Hepatocyte (in vitro differentiated cells): ENCODE measurements at regions not wholly inside any gene's neighbourhood (a gene's known extent, or its start where the extent isn't known, plus 50 kb on each side); places are given as distances from the start of the nearest gene placed in this dataset.

ENCODE experiments used
- DNase-seq: peaks from one replicate; pipeline ENCODE4 v3.0.0-alpha.2; 2016; ENCODE audit warnings: low spot score
- H2AFZ ChIP-seq: fragments of 200-600 bp; sonication (generic); 2 replicates; pipeline ENCODE4 v1.6.0; 2016; ENCODE audit warnings: antibody characterized with exemption, mild to moderate bottlenecking
- H3K27ac ChIP-seq: fragments of 200-600 bp; sonication (generic); 2 replicates; pipeline ENCODE4 v1.5.1; 2016; ENCODE audit warnings: mild to moderate bottlenecking
- H3K27me3 ChIP-seq: fragments of 200-600 bp; sonication (generic); 2 replicates; pipeline ENCODE4 v1.6.1; 2016
- H3K36me3 ChIP-seq: fragments of 200-600 bp; sonication (generic); replicated peaks from 2 replicates; pipeline ENCODE4 v1.5.1; 2016; ENCODE audit warnings: low read depth; ENCODE audit not compliant: insufficient read depth
- H3K4me1 ChIP-seq: fragments of 200-600 bp; sonication (generic); 2 replicates; pipeline ENCODE4 v1.5.1; 2016; ENCODE audit warnings: mild to moderate bottlenecking, moderate library complexity; ENCODE audit not compliant: insufficient read depth
- H3K4me2 ChIP-seq: fragments of 200-600 bp; sonication (generic); 2 replicates; pipeline ENCODE4 v1.6.0; 2016
- H3K4me3 ChIP-seq: fragments of 200-600 bp; sonication (generic); 2 replicates; pipeline ENCODE4 v1.5.1; 2016; ENCODE audit warnings: mild to moderate bottlenecking
- H3K79me2 ChIP-seq: fragments of 200-600 bp; sonication (generic); 2 replicates; pipeline ENCODE4 v1.6.0; 2017; ENCODE audit warnings: mild to moderate bottlenecking
- H3K9me2 ChIP-seq: fragments of 200-600 bp; sonication (generic); replicated peaks from 2 replicates; pipeline ENCODE4 v1.6.0; 2017; ENCODE audit warnings: mild to moderate bottlenecking; ENCODE audit not compliant: insufficient read depth
- H3K9me3 ChIP-seq: fragments of 200-600 bp; sonication (generic); 2 replicates; pipeline ENCODE4 v1.5.1; 2016; ENCODE audit warnings: low read depth, mild to moderate bottlenecking
- H4K20me1 ChIP-seq: fragments of 200-600 bp; sonication (generic); 2 replicates; pipeline ENCODE4 v1.6.0; 2016; ENCODE audit warnings: mild to moderate bottlenecking; ENCODE audit not compliant: insufficient read depth, poor library complexity, severe bottlenecking
- CTCF ChIP-seq: fragments of 200-600 bp; sonication (generic); IDR thresholded peaks from 2 replicates; pipeline ENCODE4 v1.5.1; 2016; ENCODE audit warnings: antibody characterized with exemption, mild to moderate bottlenecking; ENCODE audit not compliant: poor library complexity
- EZH2 ChIP-seq: fragments of 200-600 bp; sonication (generic); IDR thresholded peaks from 2 replicates; pipeline ENCODE4 v1.6.1; 2016; ENCODE audit warnings: antibody characterized with exemption, mild to moderate bottlenecking, borderline replicate concordance
- EZH2phosphoT487 ChIP-seq: fragments of 200-600 bp; sonication (generic); IDR thresholded peaks from one replicate; pipeline ENCODE4 v1.6.1; 2018; ENCODE audit warnings: antibody characterized with exemption, mild to moderate bottlenecking, low read depth, moderate library complexity; ENCODE audit not compliant: unreplicated experiment, severe bottlenecking
- WGBS: methylation state at CpG from one replicate; pipeline ENCODE4 v1.1.6; 2016; ENCODE audit warnings: low lambda C conversion rate; ENCODE audit errors: missing lambda C conversion rate; 5-methylcytosine and 5-hydroxymethylcytosine counted together

DNA sequence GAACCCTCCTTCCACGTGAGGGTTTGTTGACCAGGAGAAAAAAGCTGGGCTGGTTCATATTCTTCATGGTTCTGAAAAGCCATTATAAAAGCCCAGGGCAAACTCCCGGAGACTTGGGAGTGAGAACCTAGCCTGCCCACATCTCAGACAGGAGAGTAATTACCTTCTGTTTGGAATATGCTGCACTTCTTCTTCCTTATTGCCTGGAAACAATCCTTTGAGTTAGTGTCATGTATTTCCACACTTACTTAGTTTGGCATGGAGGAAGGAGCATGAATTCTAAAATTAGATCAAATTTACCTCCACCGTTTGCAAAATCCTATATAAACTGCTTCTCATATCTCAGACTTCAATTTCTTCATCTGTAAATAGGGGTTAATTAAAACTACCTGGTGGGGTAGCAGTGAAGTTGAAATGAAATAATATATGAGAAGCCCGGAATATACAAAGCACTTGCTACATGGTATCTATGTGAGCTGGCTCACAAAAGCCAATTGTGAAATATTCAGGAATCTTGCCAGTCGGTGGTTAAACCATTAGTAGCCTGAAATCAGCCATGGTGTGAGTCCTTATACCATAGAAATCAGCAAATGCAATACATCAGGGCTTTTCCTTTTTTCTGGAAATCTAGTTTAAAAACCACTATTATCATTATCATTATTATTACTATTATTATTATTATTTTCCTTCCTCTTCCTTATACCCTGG is 140.0 kb upstream of the RAD23B start:
- H3K79me2 ChIP-seq, result no peaks in the 10 kb centered on the region
- H3K4me2 ChIP-seq, result no peak overlapping the region
- 83% methylated on average over 5 of the region's 5 CpGs for WGBS
- H2AFZ ChIP-seq, result no peak overlapping the region
- no peak overlapping the region for H3K27ac ChIP-seq
- no peaks in the 10 kb centered on the region for H3K27me3 ChIP-seq
- H3K36me3 ChIP-seq, result no peaks in the 10 kb centered on the region
- DNase-seq, result no peak
- no peaks in the 10 kb centered on the region for H3K9me2 ChIP-seq
- H3K4me1 ChIP-seq, result no peaks in the 10 kb centered on the region
- no peaks in the 10 kb centered on the region for H3K9me3 ChIP-seq
- no peak overlapping the region for H3K4me3 ChIP-seq
- no peaks in the 10 kb centered on the region for H4K20me1 ChIP-seq
- TF ChIP-seq EZH2, result no peak
- no peak for TF ChIP-seq EZH2phosphoT487
- no peak for TF ChIP-seq CTCF

DNA sequence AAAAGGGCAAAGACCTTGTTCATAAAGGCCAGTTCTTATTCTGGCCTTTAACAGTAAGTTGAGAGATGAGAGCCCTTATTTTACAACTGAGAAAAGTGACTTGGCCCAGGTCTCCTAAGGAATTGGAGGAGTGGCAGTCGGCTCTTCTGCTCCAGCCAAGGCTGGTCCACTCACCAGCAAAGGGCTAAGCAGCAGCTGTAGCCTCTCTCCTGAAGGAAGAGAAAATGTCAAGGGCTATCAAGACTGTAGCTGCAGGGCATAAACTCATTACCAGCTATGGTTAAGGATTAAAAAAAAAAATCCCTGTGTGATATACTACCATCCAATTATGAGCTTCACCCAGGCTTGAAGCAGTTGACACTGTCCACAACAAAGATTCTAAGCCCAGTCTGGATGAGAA is 138.6 kb upstream of the RAD23B start:
- H3K79me2 ChIP-seq, result no peaks in the 10 kb centered on the region
- WGBS, result 89% methylated on average over 1 of the region's 1 CpG
- H2AFZ ChIP-seq, result no peak overlapping the region
- no peaks in the 10 kb centered on the region for H3K4me1 ChIP-seq
- no peaks in the 10 kb centered on the region for H4K20me1 ChIP-seq
- H3K36me3 ChIP-seq, result no peaks in the 10 kb centered on the region
- H3K27ac ChIP-seq, result no peak overlapping the region
- no peak overlapping the region for H3K4me2 ChIP-seq
- H3K4me3 ChIP-seq, result no peak overlapping the region
- no peaks in the 10 kb centered on the region for H3K9me2 ChIP-seq
- TF ChIP-seq EZH2phosphoT487, result no peak
- no peaks in the 10 kb centered on the region for H3K27me3 ChIP-seq
- DNase-seq, result no peak
- no peaks in the 10 kb centered on the region for H3K9me3 ChIP-seq

DNA sequence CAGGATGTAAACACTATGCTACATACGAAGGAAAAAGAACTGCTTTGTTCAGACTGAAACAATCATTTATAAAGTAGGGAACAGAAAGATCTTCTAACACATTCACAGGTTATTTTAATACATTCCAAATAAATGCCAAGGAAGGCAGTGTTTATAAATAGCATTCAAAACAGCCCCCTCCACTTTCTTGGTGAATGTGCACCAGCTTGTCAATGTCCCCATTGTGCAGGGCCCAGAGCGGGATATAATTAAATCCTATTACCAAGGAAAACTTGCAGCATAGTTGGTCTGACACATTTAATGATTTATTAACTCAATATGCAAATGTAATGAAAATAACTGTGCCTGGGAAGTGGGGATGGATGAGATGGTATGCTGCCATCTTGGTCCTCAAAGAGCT is 135.9 kb upstream of the RAD23B start:
- no peaks in the 10 kb centered on the region for H4K20me1 ChIP-seq
- no peak overlapping the region for H2AFZ ChIP-seq
- no peaks in the 10 kb centered on the region for H3K4me1 ChIP-seq
- H3K27ac ChIP-seq, result no peak overlapping the region
- H3K9me3 ChIP-seq, result no peaks in the 10 kb centered on the region
- H3K4me3 ChIP-seq, result no peak overlapping the region
- no peaks in the 10 kb centered on the region for H3K36me3 ChIP-seq
- no peak overlapping the region for H3K4me2 ChIP-seq
- no peak for DNase-seq
- no peak for TF ChIP-seq CTCF
- TF ChIP-seq EZH2phosphoT487, result no peak
- no peak for TF ChIP-seq EZH2
- no peaks in the 10 kb centered on the region for H3K9me2 ChIP-seq
- no peaks in the 10 kb centered on the region for H3K79me2 ChIP-seq
- no peaks in the 10 kb centered on the region for H3K27me3 ChIP-seq
- WGBS, result 91% methylated on average over 2 of the region's 2 CpGs

- no peak overlapping the region for H3K27ac ChIP-seq
- H3K4me3 ChIP-seq, result no peak overlapping the region
- H3K27me3 ChIP-seq, result no peaks in the 10 kb centered on the region
- H3K9me2 ChIP-seq, result no peaks in the 10 kb centered on the region
- no peaks in the 10 kb centered on the region for H3K36me3 ChIP-seq
- H3K4me2 ChIP-seq, result no peak overlapping the region
- DNase-seq, result no peak
- no peaks in the 10 kb centered on the region for H3K79me2 ChIP-seq
- no peaks in the 10 kb centered on the region for H3K4me1 ChIP-seq
- 88% methylated on average over 2 of the region's 2 CpGs for WGBS
- no peaks in the 10 kb centered on the region for H4K20me1 ChIP-seq
- no peaks in the 10 kb centered on the region for H3K9me3 ChIP-seq
- TF ChIP-seq EZH2 (no peak), EZH2phosphoT487 (no peak), CTCF (no peak)
- H2AFZ ChIP-seq, result no peak overlapping the region
These were observed 134.9 kb upstream of the RAD23B start for GRCh38 chr9:107148216-107148615.
